Right lobe of liver (tissue), 6 donors: ENCODE measurements at regions not wholly inside any gene's neighbourhood (a gene's known extent, or its start where the extent isn't known, plus 50 kb on each side); places are given as distances from the start of the nearest gene placed in this dataset.
A peak's percentile ranks its signal among the peaks of the same experiment; 100 is the strongest.
"Not testable (repeated sequence)": the region's sequence is repeated elsewhere in the genome, so short reads cannot be mapped to it uniquely, and the experiment has no call there.

Experiments
- ATAC-seq, 4 donors: fragments of 200-7000 bp; cut with Tn5 transposase; one replicate each; pipeline ENCODE4 v1.9.1; 2020; ENCODE audit warnings: mild to moderate bottlenecking in 4 of 4, moderate library complexity in 4 of 4
- DNase-seq, 3 donors: peaks; one replicate each; pipeline ENCODE4 v3.0.0-alpha.2; 2020
- H3K27ac ChIP-seq, 3 donors: fragments of 200-600 bp; one replicate each; pipeline ENCODE4 v1.8.0; 2022
- H3K27me3 ChIP-seq, 2 donors: fragments of 200-600 bp; one replicate each; pipeline ENCODE4 v1.8.0; 2022
- H3K36me3 ChIP-seq, 4 donors: fragments of 200-600 bp; sonication (generic) in 1 of 4; one replicate each; pipeline versions ENCODE4 v1.5.1 to v1.8.0; 2017 to 2022; ENCODE audit warnings: control low read depth in 1 of 4
- H3K4me1 ChIP-seq, 4 donors: fragments of 200-600 bp; sonication (generic) in 1 of 4; one replicate each; pipeline versions ENCODE4 v1.5.1 to v1.8.0; 2017 to 2022; ENCODE audit warnings: control low read depth in 1 of 4
- H3K4me3 ChIP-seq, 3 donors: fragments of 200-600 bp; one replicate each; pipeline ENCODE4 v1.8.0; 2022
- H3K9me3 ChIP-seq, 4 donors: fragments of 200-600 bp; sonication (generic) in 1 of 4; one replicate each; pipeline versions ENCODE4 v1.5.1 to v1.8.0; 2017 to 2022; ENCODE audit warnings: control low read depth in 1 of 4
- POLR2A ChIP-seq: fragments of 450-650 bp; IDR thresholded peaks from one replicate; pipeline ENCODE4 v1.6.1; 2017; ENCODE audit warnings: antibody characterized with exemption, mild to moderate bottlenecking
- WGBS: methylation state at CpG from one replicate; pipeline ENCODE4 v1.1.6; 2018; ENCODE audit warnings: low coverage, low lambda C conversion rate; ENCODE audit not compliant: insufficient coverage; ENCODE audit errors: missing lambda C conversion rate; 5-methylcytosine and 5-hydroxymethylcytosine counted together
- intact Hi-C, 2 donors: fragments of 100-400 bp; cut with DNase I; formaldehyde crosslinking; loops; one replicate each; pipeline versions ENCODE4 v1.11.2 to v1.14.1; 2022
- TF ChIP-seq, protein P1 (sequence below), 4 donors: fragments of 200-600 bp in 3 of 4; fragments of 450-650 bp in 1 of 4; IDR thresholded peaks; one replicate each; pipeline versions ENCODE4 v1.5.1 to v1.8.0; 2016 to 2022; ENCODE audit warnings: antibody characterized with exemption in 4 of 4, mild to moderate bottlenecking in 2 of 4
- donor health status: DM: no; HTN: yes; CAD: no.
- donor health status: DM: no; HTN: no; CAD: no.
- donor health status: DM: no; HTN: no; CAD: no.
- donor health status: DM: no; HTN: yes; CAD: no.
- donor health status: DM: no; HTN: yes; CAD: no.

GRCh38 chr3:110015231-110015963 lies 678.1 kb upstream of the DPPA4 start:
- intact Hi-C loops, result no loop called here
- no peaks in the 10 kb centered on the region for H3K4me1 ChIP-seq

GRCh38 chr3:110016235-110016815 lies 679.0 kb upstream of the DPPA4 start:
- no peak for TF ChIP-seq POLR2A
- TF ChIP-seq, protein P1, sequence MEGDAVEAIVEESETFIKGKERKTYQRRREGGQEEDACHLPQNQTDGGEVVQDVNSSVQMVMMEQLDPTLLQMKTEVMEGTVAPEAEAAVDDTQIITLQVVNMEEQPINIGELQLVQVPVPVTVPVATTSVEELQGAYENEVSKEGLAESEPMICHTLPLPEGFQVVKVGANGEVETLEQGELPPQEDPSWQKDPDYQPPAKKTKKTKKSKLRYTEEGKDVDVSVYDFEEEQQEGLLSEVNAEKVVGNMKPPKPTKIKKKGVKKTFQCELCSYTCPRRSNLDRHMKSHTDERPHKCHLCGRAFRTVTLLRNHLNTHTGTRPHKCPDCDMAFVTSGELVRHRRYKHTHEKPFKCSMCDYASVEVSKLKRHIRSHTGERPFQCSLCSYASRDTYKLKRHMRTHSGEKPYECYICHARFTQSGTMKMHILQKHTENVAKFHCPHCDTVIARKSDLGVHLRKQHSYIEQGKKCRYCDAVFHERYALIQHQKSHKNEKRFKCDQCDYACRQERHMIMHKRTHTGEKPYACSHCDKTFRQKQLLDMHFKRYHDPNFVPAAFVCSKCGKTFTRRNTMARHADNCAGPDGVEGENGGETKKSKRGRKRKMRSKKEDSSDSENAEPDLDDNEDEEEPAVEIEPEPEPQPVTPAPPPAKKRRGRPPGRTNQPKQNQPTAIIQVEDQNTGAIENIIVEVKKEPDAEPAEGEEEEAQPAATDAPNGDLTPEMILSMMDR (IDR thresholded peaks at IDR 0.05), result no peak

More at GRCh38 chr3:110015231-110015963, 678.1 kb upstream of the DPPA4 start:
- Histone ChIP-seq H3K4me3 (no peak overlapping the region), H3K36me3 (no peaks in the 10 kb centered on the region), H3K27me3 (no peaks in the 10 kb centered on the region), H3K27ac (no peak overlapping the region), H3K9me3 (no peaks in the 10 kb centered on the region)
- ATAC-seq (no peak), DNase-seq (no peak)
- TF ChIP-seq, protein P1 (IDR thresholded peaks at IDR 0.05), result no peak
- no peak for TF ChIP-seq POLR2A
- 52% methylated on average over 4 of the region's 4 CpGs for WGBS

GRCh38 chr3:110017304-110017703 lies 680.0 kb upstream of the DPPA4 start:
- Histone ChIP-seq H3K36me3 (no peaks in the 10 kb centered on the region), H3K4me3 (no peak overlapping the region), H3K4me1 (no peaks in the 10 kb centered on the region), H3K27me3 (no peaks in the 10 kb centered on the region), H3K27ac (no peak overlapping the region), H3K9me3 (no peaks in the 10 kb centered on the region)
- TF ChIP-seq, protein P1 (IDR thresholded peaks at IDR 0.05), result no peak
- no peak for TF ChIP-seq POLR2A
- ATAC-seq, result no peak
- no peak for DNase-seq
- intact Hi-C loops, result no loop called here

More at GRCh38 chr3:110016235-110016815, 679.0 kb upstream of the DPPA4 start:
- H3K27ac ChIP-seq, result no peak overlapping the region
- intact Hi-C loops, result no loop called here
- WGBS, result 39% methylated on average over 3 of the region's 3 CpGs
- H3K36me3 ChIP-seq, result no peaks in the 10 kb centered on the region
- H3K4me3 ChIP-seq, result no peak overlapping the region
- no peaks in the 10 kb centered on the region for H3K4me1 ChIP-seq
- DNase-seq (no peak), ATAC-seq (peak; percentile 28 to 78 (median 51))
- H3K9me3 ChIP-seq, result no peaks in the 10 kb centered on the region
- H3K27me3 ChIP-seq, result no peaks in the 10 kb centered on the region

DNA sequence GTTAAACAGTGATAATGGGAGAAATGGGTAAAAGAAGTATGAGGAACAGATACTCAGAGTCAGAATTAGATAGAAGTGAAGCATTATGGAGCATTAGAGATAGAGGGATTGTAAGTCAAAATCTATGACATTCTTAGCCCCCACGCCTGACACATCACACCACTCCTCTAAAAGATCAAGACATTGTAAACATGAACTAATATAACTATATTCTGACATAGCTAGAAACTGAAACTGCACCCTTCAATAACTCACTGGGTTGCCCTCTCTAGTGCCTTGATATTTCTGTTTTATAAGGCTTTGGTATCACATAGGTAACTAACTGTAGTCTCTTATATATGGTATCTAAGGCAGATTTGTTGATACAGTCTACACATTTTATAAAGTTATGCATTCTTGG lies 684.3 kb upstream of the DPPA4 start:
- no peak overlapping the region for H3K27ac ChIP-seq
- no peaks in the 10 kb centered on the region for H3K4me1 ChIP-seq
- 8% methylated on average over 1 of the region's 1 CpG for WGBS
- no peaks in the 10 kb centered on the region for H3K9me3 ChIP-seq
- no peak for DNase-seq
- no peak for ATAC-seq
- no peak for TF ChIP-seq POLR2A
- TF ChIP-seq, protein P1 (IDR thresholded peaks at IDR 0.05), result no peak
- intact Hi-C loops, result no loop called here
- H3K36me3 ChIP-seq, result no peaks in the 10 kb centered on the region
- no peaks in the 10 kb centered on the region for H3K27me3 ChIP-seq
- no peak overlapping the region for H3K4me3 ChIP-seq

- intact Hi-C loops, DNase-seq, H3K9me3 ChIP-seq, H3K36me3 ChIP-seq, H3K27ac ChIP-seq, ATAC-seq, H3K4me3 ChIP-seq, H3K27me3 ChIP-seq, H3K4me1 ChIP-seq: not testable (repeated sequence)
- WGBS, result 17% methylated on average over 1 of the region's 1 CpG
These were observed 685.7 kb upstream of the DPPA4 start for GRCh38 chr3:110023022-110023421.
